Heart right ventricle (tissue), 16 donors: ENCODE measurements at regions not wholly inside any gene's neighbourhood (a gene's known extent, or its start where the extent isn't known, plus 50 kb on each side); places are given as distances from the start of the nearest gene placed in this dataset.

Source experiments
- ATAC-seq, 8 donors: fragments of 200-7000 bp; cut with Tn5 transposase; one replicate each; pipeline ENCODE4 v1.9.1; 2020; ENCODE audit warnings: mild to moderate bottlenecking in 8 of 8, moderate library complexity in 8 of 8, moderate number of reproducible peaks in 1 of 8
- DNase-seq, 2 donors: peaks; one replicate each; pipeline ENCODE4 v3.0.0-alpha.2; 2020
- H3K27ac ChIP-seq, 10 donors: fragments of 200-600 bp; sonication (generic) in 2 of 10; one replicate each; pipeline versions ENCODE4 v1.5.0 to v1.8.0; 2020 to 2022; ENCODE audit warnings: mild to moderate bottlenecking in 3 of 10
- H3K27me3 ChIP-seq, 7 donors: fragments of 200-600 bp; one replicate each; pipeline ENCODE4 v1.8.0; 2021 to 2022; ENCODE audit warnings: mild to moderate bottlenecking in 2 of 7
- H3K36me3 ChIP-seq, 9 donors: fragments of 200-600 bp; sonication (generic) in 1 of 9; one replicate each; pipeline versions ENCODE4 v1.5.0 to v1.8.0; 2020 to 2022; ENCODE audit warnings: mild to moderate bottlenecking in 2 of 9
- H3K4me1 ChIP-seq, 9 donors: fragments of 200-600 bp; sonication (generic) in 1 of 9; one replicate each; pipeline versions ENCODE4 v1.5.0 to v1.8.0; 2020 to 2022; ENCODE audit warnings: mild to moderate bottlenecking in 4 of 9
- H3K4me3 ChIP-seq, 10 donors: fragments of 200-600 bp; sonication (generic) in 2 of 10; one replicate each; pipeline versions ENCODE4 v1.5.0 to v1.8.0; 2020 to 2022; ENCODE audit warnings: mild to moderate bottlenecking in 7 of 10, moderate library complexity in 2 of 10
- H3K9me3 ChIP-seq, 11 donors: fragments of 200-600 bp in 10 of 11; sonication (generic) in 2 of 11; one replicate each; pipeline versions ENCODE4 v1.5.0 to v1.8.0; 2013 to 2022; ENCODE audit warnings: mild to moderate bottlenecking in 2 of 11, control low read depth in 1 of 11, moderate library complexity in 1 of 11
- WGBS, 2 donors: extraction: QIAGEN DNeasy Blood & Tissue Kit; methylation state at CpG; one replicate each; pipeline ENCODE4 v1.1.7; 2013; ENCODE audit warnings: inconsistent platforms in 1 of 2; 5-methylcytosine and 5-hydroxymethylcytosine counted together
- intact Hi-C, 10 donors: fragments of 100-400 bp; cut with DNase I; formaldehyde crosslinking; loops; one replicate each; pipeline versions ENCODE4 v1.11.1 to v1.14.2; 2022
- TF ChIP-seq, protein P1 (sequence below), 9 donors: fragments of 200-600 bp; sonication (generic) in 2 of 9; IDR thresholded peaks; one replicate each; pipeline versions ENCODE4 v1.5.0 to v1.8.0; 2021 to 2022; ENCODE audit warnings: antibody characterized with exemption in 9 of 9, mild to moderate bottlenecking in 5 of 9, moderate library complexity in 1 of 9
- donor health status: Arrhythmogenic right ventricular cardiomyopathy.
- donor health status: ischemic (EF 13 %, LVEDD 7.1; RV severe dilation, severe dysfunction).
- donor health status: healthy with polysubstance abuse.
- donor health status: DM: no; HTN: yes; CAD: no.
- donor health status: DM: no; HTN: no; CAD: no.
- donor health status: ischemic (EF 25% LVEDD 6.9; RV normal size, moderate dysfunction).
- donor health status: ischemic (EF 25% LVEDD 5.7; RV mildly dilated, moderate dysfunction).
- donor health status: healthy.
- donor health status: DM: yes; HTN: yes; CAD: no.
- donor health status: Ischemic cardiomyopathy.
- donor health status: ischemic (EF 35%, LVEDD 5.7; RV mildly dilated, moderate dysfunction).
- donor health status: nonischemic (EF 11% LVEDD 7.7; RV severe dilation, severe dysfunction).
- donor health status: DM: yes; HTN: yes; CAD: no.
- donor health status: PGD.
- donor health status: ischemic (EF 29% LVEDD 5.4; RV normal size, mild dysfunction).
- donor health status: nonischemic (EF 23%, LVEDD 6.1; RV moderate dilation, normal function).

GRCh38 chr10:21002091-21002878 lies 105.2 kb upstream of the NEBL start:
- Histone ChIP-seq H3K27ac (no peak overlapping the region), H3K27me3 (no peaks in the 10 kb centered on the region), H3K4me3 (no peak overlapping the region), H3K4me1 (peaks cover 0 to 15% (median 0%) of the 10 kb centered on the region in 9 donors), H3K36me3 (no peaks in the 10 kb centered on the region), H3K9me3 (no peaks in the 10 kb centered on the region)
- intact Hi-C loops = loop anchor here in 1 of 10 donors (10.0 kb wide), 1 partner anchor 97 kb away; no protein-coding TSS in a partner anchor
- TF ChIP-seq, protein P1, sequence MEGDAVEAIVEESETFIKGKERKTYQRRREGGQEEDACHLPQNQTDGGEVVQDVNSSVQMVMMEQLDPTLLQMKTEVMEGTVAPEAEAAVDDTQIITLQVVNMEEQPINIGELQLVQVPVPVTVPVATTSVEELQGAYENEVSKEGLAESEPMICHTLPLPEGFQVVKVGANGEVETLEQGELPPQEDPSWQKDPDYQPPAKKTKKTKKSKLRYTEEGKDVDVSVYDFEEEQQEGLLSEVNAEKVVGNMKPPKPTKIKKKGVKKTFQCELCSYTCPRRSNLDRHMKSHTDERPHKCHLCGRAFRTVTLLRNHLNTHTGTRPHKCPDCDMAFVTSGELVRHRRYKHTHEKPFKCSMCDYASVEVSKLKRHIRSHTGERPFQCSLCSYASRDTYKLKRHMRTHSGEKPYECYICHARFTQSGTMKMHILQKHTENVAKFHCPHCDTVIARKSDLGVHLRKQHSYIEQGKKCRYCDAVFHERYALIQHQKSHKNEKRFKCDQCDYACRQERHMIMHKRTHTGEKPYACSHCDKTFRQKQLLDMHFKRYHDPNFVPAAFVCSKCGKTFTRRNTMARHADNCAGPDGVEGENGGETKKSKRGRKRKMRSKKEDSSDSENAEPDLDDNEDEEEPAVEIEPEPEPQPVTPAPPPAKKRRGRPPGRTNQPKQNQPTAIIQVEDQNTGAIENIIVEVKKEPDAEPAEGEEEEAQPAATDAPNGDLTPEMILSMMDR (IDR thresholded peaks at IDR 0.05) = no peak
- ATAC-seq (no peak), DNase-seq (no peak)
- WGBS, 2 donors = 65 to 68% methylated on average over 11 of the region's 11 CpGs

DNA sequence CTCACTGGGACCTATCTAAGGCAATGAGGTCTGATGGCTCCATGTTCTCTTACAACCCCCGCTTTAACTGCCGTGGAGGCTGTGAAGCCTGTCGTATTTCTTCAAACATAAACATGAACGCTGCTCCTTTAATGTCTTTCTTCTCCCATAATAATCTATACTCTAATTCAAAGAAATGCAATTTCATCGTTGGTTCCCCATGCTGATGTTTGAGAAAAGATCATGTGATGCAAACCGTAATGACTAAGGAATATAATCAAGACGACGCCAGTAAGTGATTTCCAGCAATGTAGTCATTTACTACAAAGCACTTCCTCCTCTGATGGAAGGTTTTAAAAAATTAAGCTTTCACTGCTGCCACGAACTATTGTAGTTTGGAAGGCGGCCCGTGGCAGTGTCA lies 102.6 kb upstream of the NEBL start:
- no peak for DNase-seq
- WGBS, 2 donors = 94% methylated on average over 11 of the region's 11 CpGs

GRCh38 chr10:20998036-20998435 lies 100.9 kb upstream of the NEBL start:
- TF ChIP-seq, protein P1 (IDR thresholded peaks at IDR 0.05) = no peak
- intact Hi-C loops = loop anchor here in 1 of 10 donors (5.0 kb wide), 1 partner anchor 36 kb away; no protein-coding TSS in a partner anchor
- no peak for ATAC-seq
- no peaks in the 10 kb centered on the region for H3K27me3 ChIP-seq
- DNase-seq = no peak
- H3K4me1 ChIP-seq = peaks cover 0 to 24% (median 2%) of the 10 kb centered on the region in 9 donors
- no peaks in the 10 kb centered on the region for H3K9me3 ChIP-seq
- H3K36me3 ChIP-seq = no peaks in the 10 kb centered on the region
- no peak overlapping the region for H3K27ac ChIP-seq
- WGBS, 2 donors = 90 to 93% methylated on average over 5 of the region's 5 CpGs
- no peak overlapping the region for H3K4me3 ChIP-seq

More for the DNA sequence above, 102.6 kb upstream of the NEBL start:
- intact Hi-C loops = loop anchor here in 1 of 10 donors (5.0 to 10.0 kb wide), 2 partner anchors 37 to 95 kb away; no protein-coding TSS in a partner anchor
- no peaks in the 10 kb centered on the region for H3K36me3 ChIP-seq
- no peak for ATAC-seq
- no peak overlapping the region for H3K4me3 ChIP-seq
- H3K27me3 ChIP-seq = no peaks in the 10 kb centered on the region
- H3K9me3 ChIP-seq = no peaks in the 10 kb centered on the region
- TF ChIP-seq, protein P1 (IDR thresholded peaks at IDR 0.05) = no peak
- no peak overlapping the region for H3K27ac ChIP-seq
- peaks cover 0 to 24% (median 2%) of the 10 kb centered on the region in 9 donors for H3K4me1 ChIP-seq

DNA sequence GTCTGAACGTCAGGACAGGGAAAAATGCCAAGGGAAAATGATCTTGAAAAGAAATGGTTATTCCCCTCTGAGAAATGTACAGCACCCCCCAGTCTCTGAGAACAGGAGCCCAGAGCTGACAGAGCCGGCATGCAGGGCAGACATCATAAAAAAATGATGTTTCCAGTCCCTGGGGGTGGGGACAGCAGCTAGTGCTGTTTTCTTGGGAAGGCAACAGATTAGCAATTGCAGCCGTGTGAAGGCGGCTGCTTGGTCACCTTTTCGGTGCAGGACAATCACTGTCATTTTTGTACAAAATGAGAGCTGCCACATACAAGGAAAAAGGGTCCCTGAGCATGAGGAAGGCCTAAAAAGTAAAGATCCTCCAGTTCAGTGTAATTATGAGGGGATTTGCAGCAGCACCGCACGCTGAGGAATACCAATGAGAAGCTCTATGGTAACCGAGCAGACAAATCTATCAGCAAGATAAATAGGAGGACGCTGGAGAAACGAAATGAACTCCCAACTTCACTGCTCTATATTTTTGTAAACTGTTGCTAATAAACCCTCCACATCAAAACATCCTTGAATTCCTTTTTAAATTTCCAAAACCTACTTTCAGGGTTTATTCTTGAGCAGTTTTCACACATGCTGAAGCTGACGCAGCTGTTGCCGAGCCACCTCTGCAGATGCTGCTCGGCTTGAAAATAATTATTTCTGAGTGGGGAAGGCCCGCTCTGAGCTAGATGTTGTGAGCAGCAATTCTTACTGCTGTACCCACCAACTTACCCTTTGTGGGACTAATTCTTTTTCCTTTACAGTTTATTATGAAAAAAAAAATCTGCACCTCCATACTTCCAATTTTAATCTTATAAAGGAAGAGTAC lies 98.2 kb upstream of the NEBL start:
- no peaks in the 10 kb centered on the region for H3K36me3 ChIP-seq
- no peaks in the 10 kb centered on the region for H3K27me3 ChIP-seq
- TF ChIP-seq, protein P1 (IDR thresholded peaks at IDR 0.05) = no peak
- no peaks in the 10 kb centered on the region for H3K9me3 ChIP-seq
- WGBS, 2 donors = 29 to 35% methylated on average over 14 of the region's 14 CpGs
- DNase-seq (no peak), ATAC-seq (peak in 4 of 8 donors; percentile 15 to 55 (median 46))
- peaks cover 0 to 9% (median 0%) of the 10 kb centered on the region in 9 donors for H3K4me1 ChIP-seq
- H3K4me3 ChIP-seq = peak overlapping the region in 8 of 10 donors; percentile 16 to 37 (median 26)
- peak overlapping the region in 1 of 10 donors; percentile 16 for H3K27ac ChIP-seq
- intact Hi-C loops = loop anchor here in 1 of 10 donors (5.0 kb wide), 1 partner anchor 33 kb away; no protein-coding TSS in a partner anchor
